Cardiac muscle cell (in vitro differentiated cells and primary cell): ENCODE measurements at regions not wholly inside any gene's neighbourhood (a gene's known extent, or its start where the extent isn't known, plus 50 kb on each side); places are given as distances from the start of the nearest gene placed in this dataset.

Experiments
- DNase-seq, 2 donors: peaks; one replicate each; pipeline versions ENCODE4 v3.0.0 to v3.0.0-alpha.2; 2010 to 2017; ENCODE audit warnings: low read depth in 1 of 2, low spot score in 1 of 2
- H3K27ac ChIP-seq: fragments of 200-600 bp; sonication (generic); 2 replicates; pipeline ENCODE4 v1.5.1; 2016
- H3K27me3 ChIP-seq: fragments of 200-600 bp; sonication (generic); 2 replicates; pipeline ENCODE4 v1.6.0; 2016; ENCODE audit warnings: control low read depth
- H3K36me3 ChIP-seq: fragments of 200-600 bp; sonication (generic); 2 replicates; pipeline ENCODE4 v1.5.1; 2016; ENCODE audit warnings: control low read depth
- H3K4me1 ChIP-seq: fragments of 200-600 bp; sonication (generic); 2 replicates; pipeline ENCODE4 v1.8.1; 2017; ENCODE audit warnings: low read depth, mild to moderate bottlenecking, mixed run types
- H3K4me3 ChIP-seq: fragments of 200-600 bp; sonication (generic); 2 replicates; pipeline ENCODE4 v1.5.1; 2016; ENCODE audit warnings: mild to moderate bottlenecking
- H3K9me3 ChIP-seq: fragments of 200-600 bp; sonication (generic); 2 replicates; pipeline ENCODE4 v1.5.1; 2017; ENCODE audit warnings: low read depth, mild to moderate bottlenecking, control low read depth
- TF ChIP-seq, protein P1 (sequence below): IDR thresholded peaks from 2 replicates; pipeline ENCODE4 v1.5.1; 2012; ENCODE audit warnings: low read depth, mild to moderate bottlenecking, low read length

DNA sequence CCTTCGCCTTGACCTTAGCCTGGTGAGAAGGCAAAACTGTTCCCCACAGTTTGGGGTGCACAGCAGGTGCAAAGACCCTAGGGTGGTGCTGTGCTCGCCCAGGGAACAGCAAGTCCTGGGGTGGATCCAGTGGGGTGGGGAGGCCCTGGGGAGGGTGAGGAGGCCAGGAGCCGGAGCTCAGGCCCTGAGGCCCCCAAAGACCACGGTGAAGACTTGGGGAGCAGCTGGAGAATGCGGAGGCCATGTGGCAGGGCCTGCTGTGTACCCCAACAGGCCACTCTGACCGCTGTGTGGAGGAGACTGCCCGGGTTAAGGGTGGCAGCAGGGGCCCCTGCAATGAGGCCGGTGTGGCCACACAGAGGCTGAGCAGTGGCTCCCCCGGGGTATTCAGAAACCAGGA is 101.1 kb upstream of the RTL6 start:
- Histone ChIP-seq H3K27me3 (no peaks in the 10 kb centered on the region), H3K9me3 (no peaks in the 10 kb centered on the region), H3K4me3 (no peak overlapping the region), H3K36me3 (no peaks in the 10 kb centered on the region), H3K4me1 (peaks cover 5% of the 10 kb centered on the region), H3K27ac (no peak overlapping the region)
- TF ChIP-seq, protein P1, sequence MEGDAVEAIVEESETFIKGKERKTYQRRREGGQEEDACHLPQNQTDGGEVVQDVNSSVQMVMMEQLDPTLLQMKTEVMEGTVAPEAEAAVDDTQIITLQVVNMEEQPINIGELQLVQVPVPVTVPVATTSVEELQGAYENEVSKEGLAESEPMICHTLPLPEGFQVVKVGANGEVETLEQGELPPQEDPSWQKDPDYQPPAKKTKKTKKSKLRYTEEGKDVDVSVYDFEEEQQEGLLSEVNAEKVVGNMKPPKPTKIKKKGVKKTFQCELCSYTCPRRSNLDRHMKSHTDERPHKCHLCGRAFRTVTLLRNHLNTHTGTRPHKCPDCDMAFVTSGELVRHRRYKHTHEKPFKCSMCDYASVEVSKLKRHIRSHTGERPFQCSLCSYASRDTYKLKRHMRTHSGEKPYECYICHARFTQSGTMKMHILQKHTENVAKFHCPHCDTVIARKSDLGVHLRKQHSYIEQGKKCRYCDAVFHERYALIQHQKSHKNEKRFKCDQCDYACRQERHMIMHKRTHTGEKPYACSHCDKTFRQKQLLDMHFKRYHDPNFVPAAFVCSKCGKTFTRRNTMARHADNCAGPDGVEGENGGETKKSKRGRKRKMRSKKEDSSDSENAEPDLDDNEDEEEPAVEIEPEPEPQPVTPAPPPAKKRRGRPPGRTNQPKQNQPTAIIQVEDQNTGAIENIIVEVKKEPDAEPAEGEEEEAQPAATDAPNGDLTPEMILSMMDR: no peak
- DNase-seq: no peak

DNA sequence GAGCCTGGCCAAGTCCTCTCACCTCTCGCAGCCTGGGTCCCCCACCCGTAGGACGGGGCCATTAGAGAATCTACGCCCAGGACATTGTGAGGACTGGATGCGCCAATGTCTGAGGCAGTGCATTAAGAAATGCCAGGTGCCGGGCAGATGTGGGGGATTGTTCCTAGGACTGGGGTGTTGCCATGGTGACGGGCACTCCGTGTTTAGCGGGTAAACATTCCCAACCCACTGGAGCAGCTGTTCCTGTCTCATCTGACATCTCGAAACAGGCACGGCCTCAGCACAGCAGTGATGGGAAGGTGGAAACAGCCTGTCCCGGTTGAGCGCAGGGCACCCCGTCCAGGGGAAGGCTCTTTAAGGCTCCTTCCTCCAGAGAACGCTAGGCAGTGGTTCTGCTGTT is 99.6 kb upstream of the RTL6 start:
- Histone ChIP-seq H3K9me3 (no peaks in the 10 kb centered on the region), H3K4me1 (peaks cover 8% of the 10 kb centered on the region), H3K27ac (no peak overlapping the region), H3K36me3 (no peaks in the 10 kb centered on the region), H3K27me3 (no peaks in the 10 kb centered on the region), H3K4me3 (no peak overlapping the region)
- no peak for DNase-seq
- TF ChIP-seq, protein P1: no peak

DNA sequence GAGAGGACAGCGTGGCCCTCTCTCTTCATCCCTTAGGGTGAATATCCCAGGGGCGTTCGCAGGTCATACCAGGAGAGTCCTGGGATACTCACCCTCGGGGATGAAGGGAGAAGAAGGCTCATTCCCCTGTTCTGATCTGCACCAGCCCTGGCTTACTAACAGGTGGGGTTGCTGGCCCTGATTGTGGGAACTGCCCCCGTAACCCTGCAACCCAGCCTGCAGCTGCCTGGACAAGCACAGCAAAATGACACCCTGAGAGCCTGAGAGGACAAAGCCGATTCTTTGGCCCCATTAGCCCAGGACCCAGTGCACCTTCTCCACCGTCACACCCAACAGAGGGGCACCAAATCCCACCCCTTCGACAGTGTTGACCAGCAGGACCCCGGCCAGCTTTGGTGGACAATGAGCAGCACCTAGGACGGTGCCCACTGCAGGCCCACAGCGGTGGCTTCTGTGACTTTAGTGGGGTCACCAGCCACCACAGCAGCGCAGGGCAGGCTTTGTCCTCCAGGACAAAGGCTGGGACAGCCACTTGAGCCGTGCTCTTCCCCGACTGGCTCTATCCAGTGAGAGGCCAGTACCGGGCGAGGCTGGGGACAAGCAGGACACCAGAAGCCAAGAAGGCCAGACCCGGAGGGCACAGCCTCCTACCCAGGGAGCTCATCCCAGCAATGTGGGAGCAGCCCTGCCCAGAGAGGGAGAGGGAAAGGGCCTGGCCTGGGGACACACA is 98.5 kb upstream of the RTL6 start:
- TF ChIP-seq, protein P1: no peak
- H3K4me1 ChIP-seq: peaks cover 10% of the 10 kb centered on the region
- no peaks in the 10 kb centered on the region for H3K27me3 ChIP-seq

DNA sequence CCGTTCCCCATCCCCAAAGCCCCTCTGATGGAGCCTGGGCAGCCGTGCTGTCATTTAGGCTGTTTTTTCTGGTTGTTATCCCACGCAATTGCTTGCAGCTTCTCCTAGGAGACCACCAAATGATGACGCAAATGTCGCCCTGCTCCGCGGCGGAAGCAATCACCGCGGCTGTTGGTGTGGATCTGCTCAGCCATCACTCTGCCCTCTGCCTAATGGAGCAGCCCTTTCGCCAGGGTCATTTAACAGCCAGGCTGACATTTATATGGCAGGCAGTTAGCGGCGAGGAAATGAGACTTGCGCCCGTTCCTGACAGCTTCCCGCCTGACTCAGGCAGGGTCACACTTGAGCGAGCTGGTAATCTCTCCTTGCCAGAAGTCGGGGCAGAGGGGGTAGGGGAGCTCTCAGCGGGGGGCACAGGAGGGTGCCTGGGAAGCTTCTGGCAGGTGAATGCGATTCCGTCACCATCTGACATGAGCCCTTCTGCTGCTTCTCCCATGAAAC is 97.9 kb upstream of the RTL6 start:
- TF ChIP-seq, protein P1: no peak
- H3K9me3 ChIP-seq: no peaks in the 10 kb centered on the region
- H3K4me1 ChIP-seq: peaks cover 10% of the 10 kb centered on the region
- no peaks in the 10 kb centered on the region for H3K36me3 ChIP-seq
- H3K4me3 ChIP-seq: no peak overlapping the region
- no peaks in the 10 kb centered on the region for H3K27me3 ChIP-seq
- DNase-seq: peak in 1 of 2 donors; percentile 55
- H3K27ac ChIP-seq: no peak overlapping the region

More for the DNA sequence above, 98.5 kb upstream of the RTL6 start:
- DNase-seq: no peak
- no peaks in the 10 kb centered on the region for H3K9me3 ChIP-seq
- H3K36me3 ChIP-seq: no peaks in the 10 kb centered on the region
- no peak overlapping the region for H3K27ac ChIP-seq
- H3K4me3 ChIP-seq: no peak overlapping the region

DNA sequence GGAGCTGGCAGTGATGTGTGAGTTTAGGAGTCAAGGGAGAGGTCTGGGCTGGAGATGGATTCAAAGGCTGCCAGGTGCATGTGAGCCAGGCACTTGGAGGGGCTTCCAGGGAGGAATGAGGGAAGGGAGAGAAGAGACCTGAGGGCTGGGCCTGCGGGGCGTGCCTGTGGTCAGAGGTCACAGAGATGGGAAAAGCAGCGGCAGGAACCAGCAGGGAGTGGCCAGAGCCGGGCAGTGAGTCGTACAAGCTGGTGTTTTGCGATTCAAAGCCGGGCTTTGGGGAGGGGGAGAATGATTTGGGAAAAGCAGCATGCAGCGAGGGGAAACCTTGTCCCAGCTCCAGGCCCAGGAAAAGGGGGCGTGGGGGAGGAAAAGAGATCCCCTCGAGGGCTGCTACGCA is 96.9 kb upstream of the RTL6 start:
- DNase-seq: no peak
- Histone ChIP-seq H3K27ac (no peak overlapping the region), H3K4me1 (peaks cover 10% of the 10 kb centered on the region)

More for the DNA sequence above, 96.9 kb upstream of the RTL6 start:
- H3K9me3 ChIP-seq: no peaks in the 10 kb centered on the region
- no peak overlapping the region for H3K4me3 ChIP-seq
- H3K27me3 ChIP-seq: no peaks in the 10 kb centered on the region
- TF ChIP-seq, protein P1: no peak
- H3K36me3 ChIP-seq: no peaks in the 10 kb centered on the region
